GM18909 (cell line): ENCODE measurements at regions not wholly inside any gene's neighbourhood (a gene's known extent, or its start where the extent isn't known, plus 50 kb on each side); places are given as distances from the start of the nearest gene placed in this dataset.

Source experiments
- ATAC-seq: cut with Tn5 transposase; IDR thresholded peaks from one replicate; pipeline ENCODE4 v1.9.1; 2021; ENCODE audit warnings: mild to moderate bottlenecking; ENCODE audit not compliant: unreplicated experiment, poor library complexity

- ATAC-seq: no peak
Observed at GRCh38 chr22:46100401-46101105, 49.8 kb upstream of the PPARA start.
